A549 (cell line): ENCODE measurements at regions not wholly inside any gene's neighbourhood (a gene's known extent, or its start where the extent isn't known, plus 50 kb on each side); places are given as distances from the start of the nearest gene placed in this dataset.

Experiments used
- ATAC-seq, 2 experiments: fragments of 200-7000 bp in 1 of 2; fragments of >200 bp in 1 of 2; cut with Nextera tagmentation in 1 of 2; cut with Tn5 transposase in 1 of 2; 3 replicates each; pipeline versions ENCODE4 v1.8.0 to v1.9.1; 2018 to 2020; ENCODE audit warnings: mild to moderate bottlenecking in 1 of 2, moderate library complexity in 1 of 2
- CTCF ChIA-PET: fragments of 300-600 bp; sonication (Branson Sonifier 250); formaldehyde crosslinking; extraction: SDS; loops from one replicate; lab custom pipeline; 2021; ENCODE audit warnings: antibody characterized with exemption, inconsistent platforms; lab: Yijun Ruan, JAX
- POLR2A ChIA-PET: fragments of 350-600 bp; formaldehyde crosslinking; extraction: SDS; loops from one replicate; lab custom pipeline; 2021; ENCODE audit warnings: antibody characterized with exemption, inconsistent platforms; lab: Yijun Ruan, JAX
- DNase-seq, 2 experiments: peaks; one replicate each; pipeline versions ENCODE4 v3.0.0 to v3.0.0-alpha.2; 2011 to 2016; ENCODE audit warnings: low read depth in 1 of 2, low spot score in 1 of 2
- FAIRE-seq: peaks from 2 replicates; lab custom pipeline; 2011; peaks lifted over from hg19 to GRCh38; lab: Jason Lieb, UNC
- H3K27ac ChIP-seq, 2 experiments: fragments of >200 bp; sonication (Bioruptor Twin); formaldehyde crosslinking; 3 replicates each; pipeline ENCODE4 v1.5.1; 2016 to 2017
- H3K4me1 ChIP-seq: fragments of >200 bp; sonication (Bioruptor Twin); formaldehyde crosslinking; 3 replicates; pipeline ENCODE4 v1.6.1; 2016
- H3K4me2 ChIP-seq: fragments of >200 bp; sonication (Bioruptor Twin); formaldehyde crosslinking; 3 replicates; pipeline ENCODE4 v1.6.1; 2016
- H3K4me3 ChIP-seq: fragments of >200 bp; sonication (Bioruptor Twin); formaldehyde crosslinking; 3 replicates; pipeline ENCODE4 v1.5.1; 2016
- H3K9me3 ChIP-seq: fragments of >200 bp; sonication (Bioruptor Twin); formaldehyde crosslinking; 3 replicates; pipeline ENCODE4 v1.6.1; 2016
- CBX2 ChIP-seq: fragments of 200-600 bp; sonication (generic); IDR thresholded peaks from 2 replicates; pipeline ENCODE4 v1.6.1; 2016; ENCODE audit warnings: low read depth, mild to moderate bottlenecking, borderline replicate concordance
- CEBPB ChIP-seq, 2 experiments: fragments of >200 bp in 1 of 2; sonication (Bioruptor Twin) in 1 of 2; formaldehyde crosslinking in 1 of 2; IDR thresholded peaks; 2 replicates each; pipeline ENCODE4 v1.6.1; 2012 to 2016
- CHD4 ChIP-seq: fragments of 200-600 bp; sonication (generic); IDR thresholded peaks from 2 replicates; pipeline ENCODE4 v1.6.1; 2016; ENCODE audit warnings: antibody characterized with exemption, mild to moderate bottlenecking, borderline replicate concordance
- EHF ChIP-seq: fragments of 250-450 bp; sonication (Bioruptor Pico); IDR thresholded peaks from 2 replicates; pipeline ENCODE4 v1.5.0; 2020; ENCODE audit warnings: mild to moderate bottlenecking
- EHMT2 ChIP-seq: fragments of 200-600 bp; sonication (generic); IDR thresholded peaks from 2 replicates; pipeline ENCODE4 v1.6.1; 2016; ENCODE audit warnings: antibody characterized with exemption, low read depth, mild to moderate bottlenecking, moderate library complexity
- EP300 ChIP-seq, 2 experiments: fragments of >200 bp; sonication (Bioruptor Twin); formaldehyde crosslinking; IDR thresholded peaks; 2 replicates in 1 of 2; 3 replicates in 1 of 2; pipeline ENCODE4 v1.6.1; 2016 to 2017
- FOXS1 ChIP-seq: fragments of 250-450 bp; sonication (Bioruptor Pico); IDR thresholded peaks from 2 replicates; pipeline ENCODE4 v1.5.0; 2020; ENCODE audit warnings: mild to moderate bottlenecking, moderate library complexity
- GATA3 ChIP-seq: IDR thresholded peaks from 2 replicates; pipeline ENCODE4 v1.6.1; 2012; ENCODE audit warnings: borderline replicate concordance
- HMGXB4 ChIP-seq: fragments of 250-450 bp; sonication (Bioruptor Pico); IDR thresholded peaks from 2 replicates; pipeline ENCODE4 v1.5.0; 2021; ENCODE audit warnings: mild to moderate bottlenecking, moderate library complexity, borderline replicate concordance
- JUN ChIP-seq, 2 experiments: fragments of >200 bp; sonication (Bioruptor Twin); formaldehyde crosslinking; IDR thresholded peaks; 2 replicates in 1 of 2; 3 replicates in 1 of 2; pipeline ENCODE4 v1.6.1; 2016 to 2017
- KDM1A ChIP-seq: fragments of 200-600 bp; sonication (generic); IDR thresholded peaks from 2 replicates; pipeline ENCODE4 v1.6.1; 2016; ENCODE audit warnings: low read depth, mild to moderate bottlenecking
- KDM5A ChIP-seq: fragments of 200-600 bp; sonication (generic); IDR thresholded peaks from 2 replicates; pipeline ENCODE4 v1.6.1; 2016; ENCODE audit warnings: antibody characterized with exemption, mild to moderate bottlenecking
- MAX ChIP-seq: IDR thresholded peaks from 2 replicates; pipeline ENCODE4 v1.6.1; 2012
- MAZ ChIP-seq: fragments of 150-350 bp; IDR thresholded peaks from 2 replicates; pipeline ENCODE4 v1.6.1; 2014; ENCODE audit warnings: antibody characterized with exemption, low read depth, low read length, borderline replicate concordance
- MYC ChIP-seq: IDR thresholded peaks from 2 replicates; pipeline ENCODE4 v1.6.1; 2012; ENCODE audit warnings: mild to moderate bottlenecking, inconsistent platforms, low read length, improper control_type of control experiment, borderline replicate concordance
- NFE2L2 ChIP-seq: fragments of 150-350 bp; conservative IDR thresholded peaks from 2 replicates; pipeline ENCODE4 v1.6.1; 2014; ENCODE audit warnings: low read length
- PBX3 ChIP-seq: IDR thresholded peaks from 2 replicates; pipeline ENCODE4 v1.6.1; 2012
- PHF8 ChIP-seq: fragments of 200-600 bp; sonication (generic); IDR thresholded peaks from 2 replicates; pipeline ENCODE4 v1.6.1; 2016; ENCODE audit warnings: low read depth, mild to moderate bottlenecking, antibody characterized with exemption, moderate library complexity, borderline replicate concordance
- RAD21 ChIP-seq, 2 experiments: fragments of >200 bp in 1 of 2; sonication (Bioruptor Twin) in 1 of 2; formaldehyde crosslinking in 1 of 2; IDR thresholded peaks in 1 of 2; conservative IDR thresholded peaks in 1 of 2; 2 replicates in 1 of 2; 3 replicates in 1 of 2; pipeline ENCODE4 v1.6.1; 2012 to 2018; ENCODE audit warnings: inconsistent platforms in 1 of 2
- RCOR1 ChIP-seq: fragments of 150-350 bp; IDR thresholded peaks from 2 replicates; pipeline ENCODE4 v1.6.1; 2014; ENCODE audit warnings: antibody characterized with exemption, low read length, low read depth
- RFX5 ChIP-seq: fragments of 450-650 bp; IDR thresholded peaks from 2 replicates; pipeline ENCODE4 v1.7.1; 2014; ENCODE audit warnings: antibody characterized with exemption, mild to moderate bottlenecking, moderate library complexity
- RNF2 ChIP-seq: fragments of 200-600 bp; sonication (generic); IDR thresholded peaks from 2 replicates; pipeline ENCODE4 v1.6.1; 2016; ENCODE audit warnings: low read depth, mild to moderate bottlenecking, antibody characterized with exemption, moderate library complexity, borderline replicate concordance
- SREBF2 ChIP-seq: fragments of 450-650 bp; IDR thresholded peaks from 2 replicates; pipeline ENCODE4 v1.6.1; 2014; ENCODE audit warnings: mild to moderate bottlenecking, moderate library complexity
- TFCP2L1 ChIP-seq: fragments of 250-450 bp; sonication (Bioruptor Pico); IDR thresholded peaks from 2 replicates; pipeline ENCODE4 v1.5.0; 2021; ENCODE audit warnings: mild to moderate bottlenecking
- ZC3H11A ChIP-seq: fragments of 450-650 bp; IDR thresholded peaks from 2 replicates; pipeline ENCODE4 v1.6.1; 2014; ENCODE audit warnings: antibody characterized with exemption, mild to moderate bottlenecking
- ZSCAN20 ChIP-seq: fragments of 250-450 bp; sonication (Bioruptor Pico); IDR thresholded peaks from 2 replicates; pipeline ENCODE4 v1.8.0; 2022; ENCODE audit warnings: mild to moderate bottlenecking, moderate library complexity
- WGBS: methylation state at CpG from one replicate; pipeline ENCODE4 v1.1.6; 2017; ENCODE audit errors: missing lambda C conversion rate; 5-methylcytosine and 5-hydroxymethylcytosine counted together

GRCh38 chr3:34068505-34068904, 270.1 kb downstream of the PDCD6IP start:
- Histone ChIP-seq H3K27ac (no peak overlapping the region), H3K4me1 (no peaks in the 10 kb centered on the region), H3K4me2 (no peak overlapping the region), H3K9me3 (no peaks in the 10 kb centered on the region), H3K4me3 (no peak overlapping the region)
- TF ChIP-seq EHMT2 = no peak
- TF ChIP-seq RNF2 = no peak
- TF ChIP-seq JUN (IDR thresholded peaks at IDR 0.05) = no peak
- TF ChIP-seq SREBF2 = no peak
- no peak for TF ChIP-seq FOXS1 (CRISPR knock-in tag)
- TF ChIP-seq NFE2L2 = no peak
- no peak for ATAC-seq
- ChIA-PET POLR2A (no interaction called here), CTCF (no interaction called here)
- WGBS = 97% methylated on average over 7 of the region's 7 CpGs
- DNase-seq = no peak
- no peak for FAIRE-seq

- CTCF ChIA-PET = no interaction called here
Observed at GRCh38 chr3:34070831-34071585, 272.6 kb downstream of the PDCD6IP start.

GRCh38 chr3:34072297-34072696, 273.9 kb downstream of the PDCD6IP start:
- H3K4me1 ChIP-seq = no peaks in the 10 kb centered on the region
- WGBS = 93% methylated on average over 2 of the region's 2 CpGs
- H3K4me2 ChIP-seq = no peak overlapping the region
- no peak for DNase-seq
- CTCF ChIA-PET = no interaction called here
- POLR2A ChIA-PET = no interaction called here
- no peak for TF ChIP-seq MYC
- no peak for TF ChIP-seq RNF2
- no peak for TF ChIP-seq PHF8
- no peak for TF ChIP-seq KDM1A
- TF ChIP-seq EP300 (IDR thresholded peaks at IDR 0.05) = no peak
- no peak for TF ChIP-seq GATA3
- TF ChIP-seq CBX2 = no peak
- TF ChIP-seq FOXS1 (CRISPR knock-in tag) = no peak
- no peak for TF ChIP-seq KDM5A
- no peak for TF ChIP-seq HMGXB4 (CRISPR knock-in tag)
- no peak for TF ChIP-seq CHD4
- TF ChIP-seq, all 56 proteins: peak for 0
- FAIRE-seq = no peak
- no peak for ATAC-seq
- H3K27ac ChIP-seq = no peak overlapping the region
- H3K4me3 ChIP-seq = no peak overlapping the region
- no peaks in the 10 kb centered on the region for H3K9me3 ChIP-seq

More at GRCh38 chr3:34070831-34071585, 272.6 kb downstream of the PDCD6IP start:
- H3K4me1 ChIP-seq = no peaks in the 10 kb centered on the region
- TF ChIP-seq PBX3 (no peak), EHF (CRISPR knock-in tag) (no peak), RAD21 (conservative IDR thresholded peaks at IDR 0.05 in 1 of 2, IDR thresholded peaks at IDR 0.05 in 1 of 2) (no peak), GATA3 (no peak), ZC3H11A (no peak), HMGXB4 (CRISPR knock-in tag) (no peak), MAZ (no peak), TFCP2L1 (CRISPR knock-in tag) (no peak), JUN (IDR thresholded peaks at IDR 0.05) (no peak), ZSCAN20 (CRISPR knock-in tag) (no peak), RCOR1 (no peak), MAX (no peak), RNF2 (no peak), CEBPB (IDR thresholded peaks at IDR 0.05) (no peak), KDM1A (no peak), NFE2L2 (no peak), FOXS1 (CRISPR knock-in tag) (no peak), RFX5 (no peak), PHF8 (no peak)
- TF ChIP-seq, all 56 proteins: peak for 0
- Histone ChIP-seq H3K9me3 (no peaks in the 10 kb centered on the region), H3K4me3 (no peak overlapping the region), H3K4me2 (no peak overlapping the region), H3K27ac (no peak overlapping the region)
- POLR2A ChIA-PET = no interaction called here
- DNase-seq (no peak), FAIRE-seq (no peak), ATAC-seq (no peak)
- 81% methylated on average over 6 of the region's 6 CpGs for WGBS
